H9 (cell line): ENCODE measurements at regions not wholly inside any gene's neighbourhood (a gene's known extent, or its start where the extent isn't known, plus 50 kb on each side); places are given as distances from the start of the nearest gene placed in this dataset.

Source experiments
- DNase-seq: peaks from one replicate; pipeline ENCODE4 v3.0.0-alpha.2; 2017
- H2AFZ ChIP-seq: one replicate; pipeline ENCODE4 v1.6.1; 2013; ENCODE audit warnings: mild to moderate bottlenecking, low read length, control low read depth, moderate library complexity
- H2AK5ac ChIP-seq: 2 replicates; pipeline ENCODE4 v1.6.1; 2013; ENCODE audit warnings: low read length, control low read depth, mixed read lengths; ENCODE audit not compliant: insufficient read length
- H2BK120ac ChIP-seq: one replicate; pipeline ENCODE4 v1.6.1; 2013; ENCODE audit warnings: low read depth, mild to moderate bottlenecking, low read length, control low read depth, inconsistent platforms; ENCODE audit not compliant: poor library complexity, severe bottlenecking
- H2BK12ac ChIP-seq: 2 replicates; pipeline ENCODE4 v1.6.1; 2013; ENCODE audit warnings: low read length, control low read depth, mixed read lengths, low read depth; ENCODE audit not compliant: insufficient read length
- H2BK15ac ChIP-seq: 2 replicates; pipeline ENCODE4 v1.6.1; 2013; ENCODE audit warnings: low read depth, low read length, control low read depth
- H2BK20ac ChIP-seq: one replicate; pipeline ENCODE4 v1.6.1; 2013; ENCODE audit warnings: low read depth, mild to moderate bottlenecking, low read length, control low read depth, inconsistent platforms; ENCODE audit not compliant: poor library complexity, severe bottlenecking
- H2BK5ac ChIP-seq: 2 replicates; pipeline ENCODE4 v1.6.1; 2013; ENCODE audit warnings: low read length, control low read depth, mixed read lengths; ENCODE audit not compliant: insufficient read length
- H3K14ac ChIP-seq: 2 replicates; pipeline ENCODE4 v1.6.1; 2013; ENCODE audit warnings: low read length, control low read depth; ENCODE audit not compliant: insufficient read depth
- H3K18ac ChIP-seq: 2 replicates; pipeline ENCODE4 v1.6.1; 2013; ENCODE audit warnings: low read depth, mild to moderate bottlenecking, mixed read lengths, low read length, control low read depth; ENCODE audit not compliant: insufficient read length
- H3K23ac ChIP-seq: 2 replicates; pipeline ENCODE4 v1.6.1; 2013; ENCODE audit warnings: low read length, control low read depth, mixed read lengths, low read depth; ENCODE audit not compliant: insufficient read length
- H3K23me2 ChIP-seq: 2 replicates; pipeline ENCODE4 v1.6.1; 2013; ENCODE audit warnings: low read depth, mild to moderate bottlenecking, mixed read lengths, low read length, control low read depth; ENCODE audit not compliant: insufficient read length, poor library complexity, severe bottlenecking
- H3K27ac ChIP-seq: 2 replicates; pipeline ENCODE4 v1.5.1; 2013; ENCODE audit warnings: low read length, control low read depth, mixed read lengths, low read depth; ENCODE audit not compliant: insufficient read length
- H3K27me3 ChIP-seq: 2 replicates; pipeline ENCODE4 v1.6.1; 2013; ENCODE audit warnings: low read length, control low read depth, inconsistent platforms; ENCODE audit not compliant: insufficient read depth
- H3K4ac ChIP-seq: 2 replicates; pipeline ENCODE4 v1.6.1; 2013; ENCODE audit warnings: low read depth, mild to moderate bottlenecking, control low read depth, inconsistent platforms, low read length, moderate library complexity
- H3K4me1 ChIP-seq: 2 replicates; pipeline ENCODE4 v1.6.1; 2013; ENCODE audit warnings: low read length, control low read depth, inconsistent platforms; ENCODE audit not compliant: insufficient read depth
- H3K4me2 ChIP-seq: 2 replicates; pipeline ENCODE4 v1.6.1; 2013; ENCODE audit warnings: low read length, control low read depth, mixed read lengths; ENCODE audit not compliant: insufficient read length, insufficient read depth
- H3K56ac ChIP-seq: 2 replicates; pipeline ENCODE4 v1.6.1; 2013; ENCODE audit warnings: low read depth, mild to moderate bottlenecking, mixed read lengths, low read length, control low read depth; ENCODE audit not compliant: insufficient read length
- H3K79me1 ChIP-seq: 2 replicates; pipeline ENCODE4 v1.6.1; 2013; ENCODE audit warnings: low read depth, mild to moderate bottlenecking, moderate library complexity, low read length, control low read depth, inconsistent platforms; ENCODE audit not compliant: insufficient read depth, poor library complexity, severe bottlenecking
- H3K79me2 ChIP-seq: 2 replicates; pipeline ENCODE4 v1.6.1; 2013; ENCODE audit warnings: low read length, control low read depth, inconsistent platforms; ENCODE audit not compliant: insufficient read depth
- H3K9ac ChIP-seq: 2 replicates; pipeline ENCODE4 v1.6.1; 2013; ENCODE audit warnings: low read length, control low read depth, mixed read lengths; ENCODE audit not compliant: insufficient read length; ENCODE audit errors: extremely low read depth
- H3K9me3 ChIP-seq: one replicate; pipeline ENCODE4 v1.6.1; 2013; ENCODE audit warnings: low read depth, low read length, inconsistent platforms; ENCODE audit not compliant: control insufficient read depth
- H3T11ph ChIP-seq: one replicate; pipeline ENCODE4 v1.6.1; 2013; ENCODE audit warnings: mild to moderate bottlenecking, low read length, control low read depth, inconsistent platforms
- H4K20me1 ChIP-seq: one replicate; pipeline ENCODE4 v1.6.1; 2013; ENCODE audit not compliant: control insufficient read depth, insufficient read length, insufficient read depth
- H4K5ac ChIP-seq: 2 replicates; pipeline ENCODE4 v1.6.1; 2013; ENCODE audit warnings: low read depth, mild to moderate bottlenecking, mixed read lengths, low read length, control low read depth; ENCODE audit not compliant: insufficient read length
- H4K8ac ChIP-seq: replicated peaks from 2 replicates; pipeline ENCODE4 v1.6.1; 2013; ENCODE audit warnings: low read length, control low read depth, mixed read lengths, low read depth; ENCODE audit not compliant: insufficient read length
- H4K91ac ChIP-seq: 2 replicates; pipeline ENCODE4 v1.6.1; 2013; ENCODE audit warnings: low read depth, mild to moderate bottlenecking, moderate library complexity, mixed read lengths, low read length, control low read depth; ENCODE audit not compliant: insufficient read length
- H3K27ac Mint-ChIP-seq, 3 experiments: 2 replicates in 2 of 3; 3 replicates in 1 of 3; pipeline ENCODE4 v1.8.0; 2020 to 2021; ENCODE audit warnings: mixed read lengths in 3 of 3, mild to moderate bottlenecking in 1 of 3, moderate library complexity in 1 of 3
- H3K27me3 Mint-ChIP-seq: 2 replicates; pipeline ENCODE4 v1.8.0; 2021; ENCODE audit warnings: low read depth, mild to moderate bottlenecking, moderate library complexity, mixed read lengths
- H3K36me3 Mint-ChIP-seq, 3 experiments: 2 replicates in 2 of 3; 3 replicates in 1 of 3; pipeline ENCODE4 v1.8.0; 2020 to 2021; ENCODE audit warnings: low read depth in 3 of 3, mixed read lengths in 3 of 3; ENCODE audit not compliant: insufficient read depth in 1 of 3
- H3K4me1 Mint-ChIP-seq, 2 experiments: 2 replicates each; pipeline ENCODE4 v1.8.0; 2020; ENCODE audit warnings: mixed read lengths in 2 of 2
- H3K4me3 Mint-ChIP-seq, 2 experiments: 2 replicates in 1 of 2; 3 replicates in 1 of 2; pipeline ENCODE4 v1.8.0; 2020 to 2021; ENCODE audit warnings: mild to moderate bottlenecking in 2 of 2, mixed read lengths in 2 of 2, moderate library complexity in 1 of 2
- H3K9me3 Mint-ChIP-seq, 2 experiments: 2 replicates in 1 of 2; 3 replicates in 1 of 2; pipeline ENCODE4 v1.8.0; 2020; ENCODE audit warnings: mild to moderate bottlenecking in 2 of 2, mixed read lengths in 2 of 2, moderate library complexity in 1 of 2
- WGBS: extraction: QIAGEN DNeasy Blood & Tissue Kit; methylation state at CpG from one replicate; pipeline ENCODE4 v1.1.7; 2013; ENCODE audit warnings: missing lambda C conversion rate, low lambda C conversion rate, mixed read lengths; ENCODE audit not compliant: insufficient read length; ENCODE audit errors: extremely low coverage; 5-methylcytosine and 5-hydroxymethylcytosine counted together
- TF ChIP-seq, protein P1 (sequence below): fragments of 200-600 bp; sonication (generic); conservative IDR thresholded peaks from 3 replicates; pipeline ENCODE4 v1.8.0; 2021; ENCODE audit warnings: antibody characterized with exemption, mild to moderate bottlenecking

DNA sequence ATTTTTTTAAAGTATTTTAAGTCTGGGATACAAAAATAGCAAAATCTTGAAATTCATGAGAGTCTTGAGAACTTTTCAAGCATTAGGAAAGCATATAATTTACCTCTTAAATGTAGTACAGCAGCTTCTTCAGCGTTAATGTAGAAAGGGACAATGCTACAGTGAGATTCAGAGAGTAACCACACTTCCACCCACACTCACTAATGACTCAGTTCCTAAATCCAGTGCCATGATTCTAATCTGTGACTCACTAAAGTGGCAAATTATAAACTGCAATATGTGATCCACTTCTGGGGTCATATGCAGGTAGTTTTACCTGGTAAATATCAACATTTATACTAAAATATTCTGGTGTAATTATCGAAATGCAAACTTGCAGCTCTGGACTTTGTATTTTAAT is 434.5 kb upstream of the TUSC1 start:
- Histone ChIP-seq H4K20me1 (no peaks in the 10 kb centered on the region), H2BK120ac (no peak overlapping the region), H3K14ac (no peak overlapping the region), H3K18ac (no peak overlapping the region), H2BK5ac (no peak overlapping the region), H2BK15ac (no peak overlapping the region), H4K91ac (no peak overlapping the region), H3K4me2 (no peak overlapping the region), H3T11ph (no peak overlapping the region), H3K79me1 (no peaks in the 10 kb centered on the region), H3K23me2 (no peaks in the 10 kb centered on the region), H2AFZ (no peak overlapping the region), H2BK20ac (no peak overlapping the region), H3K4ac (no peak overlapping the region), H3K79me2 (no peaks in the 10 kb centered on the region), H3K9ac (no peak overlapping the region), H2BK12ac (no peak overlapping the region), H4K8ac (no peak overlapping the region), H2AK5ac (no peak overlapping the region), H3K56ac (no peak overlapping the region), H3K4me1 (no peaks in the 10 kb centered on the region), H3K23ac (no peak overlapping the region), H3K27ac (no peak overlapping the region), H3K27me3 (no peaks in the 10 kb centered on the region), H3K9me3 (no peaks in the 10 kb centered on the region), H4K5ac (no peak overlapping the region)
- TF ChIP-seq, protein P1, sequence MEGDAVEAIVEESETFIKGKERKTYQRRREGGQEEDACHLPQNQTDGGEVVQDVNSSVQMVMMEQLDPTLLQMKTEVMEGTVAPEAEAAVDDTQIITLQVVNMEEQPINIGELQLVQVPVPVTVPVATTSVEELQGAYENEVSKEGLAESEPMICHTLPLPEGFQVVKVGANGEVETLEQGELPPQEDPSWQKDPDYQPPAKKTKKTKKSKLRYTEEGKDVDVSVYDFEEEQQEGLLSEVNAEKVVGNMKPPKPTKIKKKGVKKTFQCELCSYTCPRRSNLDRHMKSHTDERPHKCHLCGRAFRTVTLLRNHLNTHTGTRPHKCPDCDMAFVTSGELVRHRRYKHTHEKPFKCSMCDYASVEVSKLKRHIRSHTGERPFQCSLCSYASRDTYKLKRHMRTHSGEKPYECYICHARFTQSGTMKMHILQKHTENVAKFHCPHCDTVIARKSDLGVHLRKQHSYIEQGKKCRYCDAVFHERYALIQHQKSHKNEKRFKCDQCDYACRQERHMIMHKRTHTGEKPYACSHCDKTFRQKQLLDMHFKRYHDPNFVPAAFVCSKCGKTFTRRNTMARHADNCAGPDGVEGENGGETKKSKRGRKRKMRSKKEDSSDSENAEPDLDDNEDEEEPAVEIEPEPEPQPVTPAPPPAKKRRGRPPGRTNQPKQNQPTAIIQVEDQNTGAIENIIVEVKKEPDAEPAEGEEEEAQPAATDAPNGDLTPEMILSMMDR: no peak
- no peak for DNase-seq
- H3K4me1 Mint-ChIP-seq: no peaks in the 10 kb centered on the region
- no peak overlapping the region for H3K27ac Mint-ChIP-seq
- no CpG with 5 or more reads among the region's 2 CpGs for WGBS
- peaks cover 4 to 6% (median 4%) of the 10 kb centered on the region in 3 experiments; a peak in 4 of 7 replicates for H3K36me3 Mint-ChIP-seq
- H3K9me3 Mint-ChIP-seq: peaks cover 0 to 8% of the 10 kb centered on the region in 2 experiments; a peak in 4 of 5 replicates
- no peaks in the 10 kb centered on the region; the same call in 1 of the 2 replicates for H3K27me3 Mint-ChIP-seq
- no peak overlapping the region for H3K4me3 Mint-ChIP-seq
